T-helper 2 cell treated with Interferon-gamma antibody and Interleukin-4, amounts not matched to agents 5 μg/mL and 100 μg/mL, for 36 hours (primary cell): ENCODE measurements at regions not wholly inside any gene's neighbourhood (a gene's known extent, or its start where the extent isn't known, plus 50 kb on each side); places are given as distances from the start of the nearest gene placed in this dataset.
"Not testable (repeated sequence)": the region's sequence is repeated elsewhere in the genome, so short reads cannot be mapped to it uniquely, and the experiment has no call there.

Source experiments
- DNase-seq: peaks from one replicate; pipeline ENCODE4 v3.0.0; 2021; ENCODE audit warnings: low spot score
- H3K27ac Mint-ChIP-seq: one replicate; pipeline ENCODE4 v1.8.0; 2021; ENCODE audit warnings: mild to moderate bottlenecking, mixed read lengths
- H3K27me3 Mint-ChIP-seq: one replicate; pipeline ENCODE4 v1.8.0; 2021; ENCODE audit warnings: low read depth, mixed read lengths
- H3K36me3 Mint-ChIP-seq: one replicate; pipeline ENCODE4 v1.8.0; 2021; ENCODE audit warnings: low read depth, mixed read lengths
- H3K4me1 Mint-ChIP-seq: one replicate; pipeline ENCODE4 v1.8.0; 2021; ENCODE audit warnings: low read depth, mixed read lengths
- H3K4me3 Mint-ChIP-seq: one replicate; pipeline ENCODE4 v1.8.0; 2022; ENCODE audit warnings: mild to moderate bottlenecking, moderate library complexity, mixed read lengths
- H3K9me3 Mint-ChIP-seq: one replicate; pipeline ENCODE4 v1.8.0; 2021; ENCODE audit warnings: mixed read lengths

DNA sequence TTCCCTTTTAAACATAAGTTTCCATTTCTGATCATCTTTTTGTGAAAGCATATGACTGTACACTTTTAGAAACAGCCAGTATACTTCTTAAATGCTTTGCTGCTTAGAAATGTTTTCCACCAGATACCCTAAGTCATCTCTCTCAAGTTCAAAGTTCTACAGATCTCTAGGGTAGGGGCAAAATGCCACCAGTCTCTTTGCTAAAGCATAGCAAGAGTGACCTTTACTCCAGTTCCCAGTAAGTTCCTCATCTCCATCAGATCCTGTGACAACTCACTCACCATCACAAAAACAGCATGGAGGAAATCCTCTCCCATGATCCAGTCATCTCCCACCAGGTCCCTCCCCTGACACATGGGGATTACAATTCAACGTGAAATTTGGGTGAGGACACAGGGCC, 75.6 kb upstream of the RNF32 start:
- H3K4me3 Mint-ChIP-seq, H3K36me3 Mint-ChIP-seq, H3K27ac Mint-ChIP-seq, DNase-seq, H3K4me1 Mint-ChIP-seq: not testable (repeated sequence)
- peaks cover 22% of the 10 kb centered on the region for H3K9me3 Mint-ChIP-seq
- peaks cover 40% of the 10 kb centered on the region for H3K27me3 Mint-ChIP-seq

DNA sequence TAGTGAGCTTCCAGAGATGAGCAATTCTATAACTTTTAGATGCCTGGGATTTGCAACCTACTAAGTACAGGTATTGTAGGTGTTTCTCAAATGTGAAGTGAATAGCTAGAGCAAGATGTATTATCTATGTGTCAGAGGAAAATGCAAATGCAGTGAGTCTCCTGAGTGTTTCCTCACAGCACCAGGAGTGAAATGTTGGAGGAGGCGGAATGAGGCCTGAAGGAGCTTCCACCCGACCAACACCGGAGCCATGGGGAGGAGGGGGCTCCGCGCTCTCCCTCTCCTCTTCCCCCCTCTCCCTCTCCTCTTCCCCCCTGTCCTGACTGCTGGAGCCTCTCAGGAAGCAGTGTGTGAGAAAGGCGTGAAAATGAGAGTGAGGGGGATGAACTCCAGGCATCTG, 79.9 kb upstream of the RNF32 start:
- Mint-ChIP-seq H3K4me3 (no peak overlapping the region), H3K9me3 (peaks cover 22% of the 10 kb centered on the region), H3K36me3 (peaks cover 5% of the 10 kb centered on the region), H3K4me1 (peaks cover 4% of the 10 kb centered on the region), H3K27ac (no peak overlapping the region), H3K27me3 (peaks cover 30% of the 10 kb centered on the region)
- no peak for DNase-seq

DNA sequence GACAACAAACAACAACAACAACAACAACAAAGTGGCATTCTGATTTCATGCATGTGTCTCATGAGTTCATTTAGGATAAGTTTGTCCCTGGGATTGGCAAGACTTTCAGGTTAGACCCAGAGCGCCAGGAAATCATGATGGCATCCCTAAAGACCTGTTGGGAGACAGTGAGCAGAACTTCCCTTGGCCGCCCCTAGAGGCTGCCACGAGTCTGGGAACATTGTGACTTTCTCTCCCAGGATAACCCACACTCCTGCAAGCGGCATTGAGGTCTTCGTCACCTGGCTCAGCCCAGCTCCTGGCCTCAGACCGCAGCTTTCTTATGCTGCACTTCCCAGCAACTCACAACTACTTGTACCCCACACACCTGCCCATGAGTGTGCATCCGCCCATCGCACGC, 80.5 kb upstream of the RNF32 start:
- Mint-ChIP-seq H3K27me3 (peaks cover 29% of the 10 kb centered on the region), H3K36me3 (peaks cover 5% of the 10 kb centered on the region), H3K27ac (no peak overlapping the region), H3K9me3 (peaks cover 19% of the 10 kb centered on the region), H3K4me3 (no peak overlapping the region), H3K4me1 (peaks cover 2% of the 10 kb centered on the region)
- no peak for DNase-seq

DNA sequence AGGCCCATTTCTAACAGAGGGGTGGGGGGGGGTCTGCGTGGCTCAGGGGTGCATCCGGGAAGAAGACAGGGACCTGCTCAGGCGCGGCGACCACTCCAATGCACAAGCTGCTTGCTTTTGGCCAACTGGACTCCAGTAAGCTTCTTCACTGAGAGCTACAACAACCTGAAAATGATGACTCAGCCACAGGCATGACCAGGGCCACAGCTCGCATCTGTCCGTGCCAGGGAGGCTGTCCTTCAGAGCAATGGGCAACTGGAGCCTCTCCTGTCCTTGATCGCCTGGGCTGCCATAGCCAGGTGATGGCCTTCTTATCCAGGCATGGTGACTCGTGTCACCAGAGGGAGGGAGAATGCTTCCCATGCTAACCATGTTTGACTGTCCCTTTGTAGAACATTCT, 81.6 kb upstream of the RNF32 start:
- H3K4me3 Mint-ChIP-seq, result no peak overlapping the region
- peaks cover 1% of the 10 kb centered on the region for H3K36me3 Mint-ChIP-seq
- no peak overlapping the region for H3K27ac Mint-ChIP-seq
- peaks cover 2% of the 10 kb centered on the region for H3K4me1 Mint-ChIP-seq
- H3K9me3 Mint-ChIP-seq, result peaks cover 11% of the 10 kb centered on the region
- no peak for DNase-seq
- peaks cover 25% of the 10 kb centered on the region for H3K27me3 Mint-ChIP-seq

DNA sequence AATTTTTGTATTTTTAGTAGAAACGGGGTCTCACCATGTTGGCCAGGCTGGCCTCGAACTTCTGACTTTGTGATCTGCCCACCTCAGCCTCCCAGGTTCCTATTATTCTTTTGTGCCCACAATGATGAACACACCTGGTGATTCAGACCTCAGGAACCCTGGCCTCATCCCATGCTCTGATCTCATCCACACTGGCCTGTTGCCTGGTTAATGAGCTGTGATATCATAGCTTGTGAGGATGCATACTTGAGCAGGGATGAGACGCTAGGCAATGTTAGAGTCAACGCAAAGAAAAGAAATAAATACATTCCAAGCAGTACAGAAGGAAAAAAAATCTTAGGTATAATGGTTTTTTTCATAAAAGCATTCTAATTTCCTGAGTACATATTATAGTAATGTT, 82.4 kb upstream of the RNF32 start:
- H3K4me1 Mint-ChIP-seq, result peaks cover 2% of the 10 kb centered on the region
- H3K4me3 Mint-ChIP-seq, result no peak overlapping the region
- peaks cover 3% of the 10 kb centered on the region for H3K9me3 Mint-ChIP-seq
- H3K27ac Mint-ChIP-seq, result no peak overlapping the region
- H3K27me3 Mint-ChIP-seq, result peaks cover 30% of the 10 kb centered on the region
- H3K36me3 Mint-ChIP-seq, result no peaks in the 10 kb centered on the region
- DNase-seq, result no peak

GRCh38 chr7:156556083-156556482, 84.5 kb upstream of the RNF32 start:
- Mint-ChIP-seq H3K27me3 (peaks cover 27% of the 10 kb centered on the region), H3K4me1 (peaks cover 2% of the 10 kb centered on the region), H3K36me3 (no peaks in the 10 kb centered on the region), H3K27ac (no peak overlapping the region), H3K9me3 (no peaks in the 10 kb centered on the region), H3K4me3 (no peak overlapping the region)
- DNase-seq, result no peak

GRCh38 chr7:156554488-156554887, 86.1 kb upstream of the RNF32 start:
- Mint-ChIP-seq H3K9me3 (no peaks in the 10 kb centered on the region), H3K27me3 (peaks cover 28% of the 10 kb centered on the region), H3K4me1 (peaks cover 1% of the 10 kb centered on the region), H3K4me3 (no peak overlapping the region), H3K36me3 (no peaks in the 10 kb centered on the region), H3K27ac (no peak overlapping the region)
- DNase-seq, result no peak

DNA sequence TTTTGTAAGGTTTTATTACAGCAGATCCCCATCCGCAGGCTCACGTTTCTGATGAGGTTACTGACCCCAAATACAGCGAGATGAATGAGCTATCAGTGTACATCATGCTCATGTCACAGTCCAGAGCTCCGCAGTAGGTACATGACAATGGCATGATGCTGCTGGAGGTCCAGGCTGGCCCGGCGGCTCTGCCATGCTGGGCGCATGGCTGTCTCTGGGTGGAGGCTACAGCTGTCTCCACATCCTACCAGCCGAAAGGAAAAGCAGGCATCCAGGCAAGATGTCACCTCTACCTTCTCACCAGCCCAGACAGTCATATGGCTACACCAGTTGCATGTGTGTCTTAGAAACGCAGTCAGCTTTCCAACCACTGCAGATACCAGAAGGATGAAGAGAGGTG, 90.9 kb upstream of the RNF32 start:
- Mint-ChIP-seq H3K4me1 (peaks cover 6% of the 10 kb centered on the region), H3K9me3 (peaks cover 6% of the 10 kb centered on the region), H3K27me3 (peaks cover 31% of the 10 kb centered on the region), H3K36me3 (peaks cover 1% of the 10 kb centered on the region), H3K27ac (no peak overlapping the region), H3K4me3 (no peak overlapping the region)
- DNase-seq, result no peak

DNA sequence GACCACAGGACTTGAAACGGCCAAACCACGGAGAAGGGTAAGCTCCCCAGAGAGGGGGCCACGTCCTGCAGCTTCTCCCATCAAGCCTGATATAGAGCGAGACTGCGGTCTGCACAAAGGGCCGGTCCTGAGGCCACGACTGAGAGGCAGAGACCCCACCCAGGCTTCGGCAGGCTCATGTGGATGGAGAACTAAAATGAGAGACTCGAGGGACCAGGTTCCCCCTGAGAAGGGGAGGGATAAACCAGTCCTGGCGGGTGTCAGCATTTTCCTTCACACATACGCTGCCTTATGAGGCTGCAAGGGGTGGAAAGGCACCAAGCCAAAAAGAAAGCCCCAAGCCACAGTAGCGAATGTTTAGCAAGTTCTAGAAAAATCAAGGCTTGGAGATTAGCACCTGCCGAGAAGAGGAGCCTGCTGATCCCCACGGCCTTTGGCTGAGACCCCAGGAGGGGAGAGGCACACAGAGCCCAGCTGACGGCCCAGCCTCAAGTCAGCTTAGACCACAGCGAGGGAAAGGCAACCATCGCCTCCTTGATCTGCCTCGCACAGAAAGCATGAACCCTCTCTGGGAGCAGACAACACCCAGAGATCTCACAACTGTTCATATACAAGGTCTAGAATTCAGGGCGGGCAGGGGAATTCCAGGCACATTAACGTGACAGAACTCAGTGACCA, 92.6 kb upstream of the RNF32 start:
- Mint-ChIP-seq H3K27me3 (peaks cover 25% of the 10 kb centered on the region), H3K4me3 (no peak overlapping the region)

GRCh38 chr7:156545979-156546378, 94.6 kb upstream of the RNF32 start:
- DNase-seq, result no peak
- Mint-ChIP-seq H3K36me3 (peaks cover 1% of the 10 kb centered on the region), H3K4me3 (no peak overlapping the region), H3K27me3 (peaks cover 14% of the 10 kb centered on the region), H3K27ac (no peak overlapping the region), H3K9me3 (peaks cover 6% of the 10 kb centered on the region), H3K4me1 (peaks cover 6% of the 10 kb centered on the region)

More for the DNA sequence above, 92.6 kb upstream of the RNF32 start:
- DNase-seq, result no peak
- Mint-ChIP-seq H3K9me3 (peaks cover 6% of the 10 kb centered on the region), H3K36me3 (peaks cover 1% of the 10 kb centered on the region), H3K4me1 (peaks cover 6% of the 10 kb centered on the region), H3K27ac (no peak overlapping the region)

GRCh38 chr7:156544919-156545715, 95.5 kb upstream of the RNF32 start:
- peaks cover 1% of the 10 kb centered on the region for H3K36me3 Mint-ChIP-seq
- H3K27me3 Mint-ChIP-seq, result peaks cover 8% of the 10 kb centered on the region
- peaks cover 5% of the 10 kb centered on the region for H3K4me1 Mint-ChIP-seq
- peaks cover 6% of the 10 kb centered on the region for H3K9me3 Mint-ChIP-seq
- DNase-seq, result no peak
- H3K27ac Mint-ChIP-seq, result no peak overlapping the region
- H3K4me3 Mint-ChIP-seq, result no peak overlapping the region

GRCh38 chr7:156543699-156544598, 96.6 kb upstream of the RNF32 start:
- no peak overlapping the region for H3K27ac Mint-ChIP-seq
- peaks cover 5% of the 10 kb centered on the region for H3K4me1 Mint-ChIP-seq
- DNase-seq, result no peak
- H3K36me3 Mint-ChIP-seq, result peaks cover 1% of the 10 kb centered on the region
- peaks cover 6% of the 10 kb centered on the region for H3K9me3 Mint-ChIP-seq
- peaks cover 14% of the 10 kb centered on the region for H3K27me3 Mint-ChIP-seq
- no peak overlapping the region for H3K4me3 Mint-ChIP-seq

GRCh38 chr7:156540619-156541165, 99.9 kb upstream of the RNF32 start:
- H3K27me3 Mint-ChIP-seq, result peaks cover 9% of the 10 kb centered on the region
- H3K27ac Mint-ChIP-seq, result no peak overlapping the region
- DNase-seq, result no peak
- no peaks in the 10 kb centered on the region for H3K36me3 Mint-ChIP-seq
- no peak overlapping the region for H3K4me3 Mint-ChIP-seq
- H3K9me3 Mint-ChIP-seq, result no peaks in the 10 kb centered on the region
- H3K4me1 Mint-ChIP-seq, result no peaks in the 10 kb centered on the region
